Posterior vena cava (tissue), 2 donors: ENCODE measurements at regions not wholly inside any gene's neighbourhood (a gene's known extent, or its start where the extent isn't known, plus 50 kb on each side); places are given as distances from the start of the nearest gene placed in this dataset.

Source experiments
- DNase-seq: peaks from one replicate; pipeline ENCODE4 v3.0.0-alpha.2; 2020; ENCODE audit warnings: low spot score
- intact Hi-C, 2 donors: fragments of 100-400 bp; cut with DNase I; formaldehyde crosslinking; loops; one replicate each; pipeline versions ENCODE4 v1.14.1 to v1.14.2; 2022 to 2023
- donor health status: DM: yes; HTN: yes; CAD: no.
- donor health status: DM: yes; HTN: yes; CAD: no.

GRCh38 chr3:21801631-21802030, 50.6 kb upstream of the ZNF385D start:
- intact Hi-C loops: no loop called here
- DNase-seq: no peak

GRCh38 chr3:21803604-21804003, 52.6 kb upstream of the ZNF385D start:
- DNase-seq: no peak

GRCh38 chr3:21804330-21804729, 53.3 kb upstream of the ZNF385D start:
- intact Hi-C loops: no loop called here
- DNase-seq: no peak

More at GRCh38 chr3:21803604-21804003, 52.6 kb upstream of the ZNF385D start:
- intact Hi-C loops: no loop called here

GRCh38 chr3:21806733-21807132, 55.7 kb upstream of the ZNF385D start:
- no peak for DNase-seq
- intact Hi-C loops: no loop called here

GRCh38 chr3:21825684-21826083, 74.7 kb upstream of the ZNF385D start:
- no peak for DNase-seq
- intact Hi-C loops: no loop called here

GRCh38 chr3:21826416-21826815, 75.4 kb upstream of the ZNF385D start:
- no peak for DNase-seq
- intact Hi-C loops: no loop called here

GRCh38 chr3:21830541-21830940, 79.5 kb upstream of the ZNF385D start:
- intact Hi-C loops: no loop called here

GRCh38 chr3:21835264-21835663, 84.3 kb upstream of the ZNF385D start:
- DNase-seq: no peak
- intact Hi-C loops: no loop called here

More at GRCh38 chr3:21830541-21830940, 79.5 kb upstream of the ZNF385D start:
- no peak for DNase-seq

- DNase-seq: no peak
- intact Hi-C loops: no loop called here
Measured at GRCh38 chr3:21836227-21836626, 85.2 kb upstream of the ZNF385D start.

- intact Hi-C loops: no loop called here
Measured at GRCh38 chr3:21839176-21839575, 88.2 kb upstream of the ZNF385D start.

GRCh38 chr3:21839592-21839991, 88.6 kb upstream of the ZNF385D start:
- intact Hi-C loops: no loop called here
- no peak for DNase-seq

More at GRCh38 chr3:21839176-21839575, 88.2 kb upstream of the ZNF385D start:
- no peak for DNase-seq

- intact Hi-C loops: no loop called here
- no peak for DNase-seq
Measured at GRCh38 chr3:21847005-21847404, 96.0 kb upstream of the ZNF385D start.

- intact Hi-C loops: no loop called here
- DNase-seq: no peak
Measured at GRCh38 chr3:21859124-21860081, 108.4 kb upstream of the ZNF385D start.

- intact Hi-C loops: no loop called here
- DNase-seq: no peak
Measured at GRCh38 chr3:21860082-21860475, 109.1 kb upstream of the ZNF385D start.

- intact Hi-C loops: no loop called here
- no peak for DNase-seq
Measured at GRCh38 chr3:21860657-21861056, 109.6 kb upstream of the ZNF385D start.

GRCh38 chr3:21876782-21877181, 125.8 kb upstream of the ZNF385D start:
- intact Hi-C loops: no loop called here
- no peak for DNase-seq

- no peak for DNase-seq
- intact Hi-C loops: no loop called here
Measured at GRCh38 chr3:21877214-21877754, 126.3 kb upstream of the ZNF385D start.

GRCh38 chr3:21879184-21879886, 128.3 kb upstream of the ZNF385D start:
- DNase-seq: no peak
- intact Hi-C loops: no loop called here

GRCh38 chr3:21888656-21889055, 137.6 kb upstream of the ZNF385D start:
- intact Hi-C loops: no loop called here
- DNase-seq: no peak

GRCh38 chr3:21889166-21889565, 138.2 kb upstream of the ZNF385D start:
- DNase-seq: no peak
- intact Hi-C loops: no loop called here
